ENCODE measurements at regions not wholly inside any gene's neighbourhood (a gene's known extent, or its start where the extent isn't known, plus 50 kb on each side); places are given as distances from the start of the nearest gene placed in this dataset.
A peak's percentile ranks its signal among the peaks of the same experiment; 100 is the strongest.

- Mint-ChIP-seq H3K27ac (ENCODE audit: unreplicated experiment) (no peak overlapping the region), H3K9me3 (ENCODE audit: low read depth) (no peaks in the 10 kb centered on the region), H3K4me1 (ENCODE audit: low read depth) (peaks cover 12% of the 10 kb centered on the region), H3K4me3 (ENCODE audit: unreplicated experiment) (no peak overlapping the region), H3K27me3 (ENCODE audit: low read depth) (no peaks in the 10 kb centered on the region), H3K36me3 (ENCODE audit: low read depth) (no peaks in the 10 kb centered on the region)
- DNase-seq (ENCODE audit: low spot score) = no peak
- TF ChIP-seq CTCF (IDR thresholded peaks at IDR 0.05) = no peak
Observed at GRCh38 chr13:80235967-80236302, 105.0 kb downstream of the SPRY2 start.

- Mint-ChIP-seq H3K27me3 (ENCODE audit: low read depth) (no peaks in the 10 kb centered on the region), H3K27ac (ENCODE audit: unreplicated experiment) (peak overlapping the region; percentile 68), H3K9me3 (ENCODE audit: low read depth) (peaks cover 3% of the 10 kb centered on the region), H3K36me3 (ENCODE audit: low read depth) (no peaks in the 10 kb centered on the region), H3K4me3 (ENCODE audit: unreplicated experiment) (no peak overlapping the region), H3K4me1 (ENCODE audit: low read depth) (peaks cover 12% of the 10 kb centered on the region)
- DNase-seq (ENCODE audit: low spot score) = no peak
- TF ChIP-seq CTCF (IDR thresholded peaks at IDR 0.05) = no peak
Observed at GRCh38 chr13:80235166-80235966, 105.6 kb downstream of the SPRY2 start.

- TF ChIP-seq CTCF (IDR thresholded peaks at IDR 0.05) = no peak
- Mint-ChIP-seq H3K27ac (ENCODE audit: unreplicated experiment) (no peak overlapping the region), H3K4me3 (ENCODE audit: unreplicated experiment) (no peak overlapping the region), H3K9me3 (ENCODE audit: low read depth) (peaks cover 7% of the 10 kb centered on the region), H3K36me3 (ENCODE audit: low read depth) (peaks cover 2% of the 10 kb centered on the region), H3K4me1 (ENCODE audit: low read depth) (no peaks in the 10 kb centered on the region), H3K27me3 (ENCODE audit: low read depth) (no peaks in the 10 kb centered on the region)
- no peak for DNase-seq (ENCODE audit: low spot score)
Observed at GRCh38 chr13:80227645-80228044, 113.3 kb downstream of the SPRY2 start.

GRCh38 chr13:80226645-80227044, 114.3 kb downstream of the SPRY2 start:
- TF ChIP-seq CTCF (IDR thresholded peaks at IDR 0.05) = no peak
- no peak for DNase-seq (ENCODE audit: low spot score)
- Mint-ChIP-seq H3K27ac (ENCODE audit: unreplicated experiment) (no peak overlapping the region), H3K36me3 (ENCODE audit: low read depth) (peaks cover 2% of the 10 kb centered on the region), H3K9me3 (ENCODE audit: low read depth) (peaks cover 7% of the 10 kb centered on the region), H3K4me1 (ENCODE audit: low read depth) (no peaks in the 10 kb centered on the region), H3K27me3 (ENCODE audit: low read depth) (no peaks in the 10 kb centered on the region), H3K4me3 (ENCODE audit: unreplicated experiment) (no peak overlapping the region)

- Mint-ChIP-seq H3K27me3 (ENCODE audit: low read depth) (no peaks in the 10 kb centered on the region), H3K36me3 (ENCODE audit: low read depth) (peaks cover 2% of the 10 kb centered on the region), H3K4me1 (ENCODE audit: low read depth) (no peaks in the 10 kb centered on the region), H3K27ac (ENCODE audit: unreplicated experiment) (no peak overlapping the region), H3K9me3 (ENCODE audit: low read depth) (peaks cover 4% of the 10 kb centered on the region), H3K4me3 (ENCODE audit: unreplicated experiment) (no peak overlapping the region)
- TF ChIP-seq CTCF (IDR thresholded peaks at IDR 0.05) = no peak
- no peak for DNase-seq (ENCODE audit: low spot score)
Observed at GRCh38 chr13:80224468-80224867, 116.5 kb downstream of the SPRY2 start.
